ENCODE measurements at regions not wholly inside any gene's neighbourhood (a gene's known extent, or its start where the extent isn't known, plus 50 kb on each side); places are given as distances from the start of the nearest gene placed in this dataset.

DNA sequence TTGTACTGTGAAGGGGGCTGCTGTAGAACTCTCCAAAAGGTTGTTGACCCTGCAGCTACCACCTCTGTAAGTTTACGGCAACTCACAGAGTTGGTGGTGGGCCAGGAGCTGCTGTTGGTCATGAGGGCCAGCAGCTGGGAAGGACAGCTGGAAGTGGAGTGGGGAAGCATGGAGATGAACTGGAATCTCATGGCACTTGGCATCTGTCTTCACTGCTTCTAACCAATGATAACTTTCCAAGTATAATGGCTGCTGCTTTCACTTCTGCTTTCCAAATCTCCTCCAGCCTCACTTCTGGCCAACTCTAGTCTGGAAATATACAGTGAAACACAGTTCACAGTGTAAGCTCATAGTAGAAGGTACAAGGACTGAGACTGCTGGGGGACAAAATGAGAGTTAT is 126.5 kb upstream of the INTU start:
- Histone ChIP-seq H3K27ac (ENCODE audit: extremely low read length, insufficient read depth, low read length) (no peak overlapping the region), H2AFZ (ENCODE audit: low read length) (no peak overlapping the region), H3K9ac (ENCODE audit: insufficient read depth, low read depth, low read length) (no peak overlapping the region), H3K27me3 (ENCODE audit: control insufficient read depth in 1 of 2, insufficient read depth in 2 of 2, low read length in 2 of 2) (no peaks in the 10 kb centered on the region), H3K79me2 (ENCODE audit: insufficient read depth, low read length) (no peaks in the 10 kb centered on the region), H3K4me2 (ENCODE audit: low read depth, low read length) (no peak overlapping the region), H4K20me1 (ENCODE audit: insufficient read depth, low read length) (no peaks in the 10 kb centered on the region), H3K4me3 (replicated peaks in 1 of 3; ENCODE audit: insufficient read depth in 1 of 3, low read depth in 2 of 3, low read length in 3 of 3) (no peak overlapping the region), H3K36me3 (replicated peaks in 1 of 2; ENCODE audit: control insufficient read depth in 1 of 2, insufficient read depth in 2 of 2, low read length in 2 of 2) (no peaks in the 10 kb centered on the region), H3K9me3 (ENCODE audit: low read length) (no peaks in the 10 kb centered on the region), H3K4me1 (ENCODE audit: insufficient read depth, low read length) (no peaks in the 10 kb centered on the region)
- intact Hi-C loops (cut with micrococcal nuclease; ENCODE audit: unreplicated experiment), result no loop called here
- no peak for TF ChIP-seq ZNF230 (CRISPR knock-in tag; IDR thresholded peaks at IDR 0.05)
- TF ChIP-seq HNRNPH1 (optimal IDR thresholded peaks at IDR 0.05; ENCODE audit: low read depth, low read length), result no peak
- TF ChIP-seq ZNF468 (CRISPR knock-in tag; IDR thresholded peaks at IDR 0.05), result no peak
- no peak for TF ChIP-seq SNAI1 (CRISPR knock-in tag; IDR thresholded peaks at IDR 0.05; ENCODE audit: borderline replicate concordance)
- TF ChIP-seq, protein P1, sequence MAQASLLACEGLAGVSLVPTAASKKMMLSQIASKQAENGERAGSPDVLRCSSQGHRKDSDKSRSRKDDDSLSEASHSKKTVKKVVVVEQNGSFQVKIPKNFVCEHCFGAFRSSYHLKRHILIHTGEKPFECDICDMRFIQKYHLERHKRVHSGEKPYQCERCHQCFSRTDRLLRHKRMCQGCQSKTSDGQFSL (CRISPR knock-in tag; IDR thresholded peaks at IDR 0.05), result no peak
- no peak for TF ChIP-seq FOXA1 (IDR thresholded peaks at IDR 0.05)
- no peak for TF ChIP-seq FOXA1 (CRISPR knock-in tag; IDR thresholded peaks at IDR 0.05)
- TF ChIP-seq FOXK1 (CRISPR knock-in tag; IDR thresholded peaks at IDR 0.05; ENCODE audit: borderline replicate concordance, low read depth), result no peak
- no peak for TF ChIP-seq ZNF160 (CRISPR knock-in tag; IDR thresholded peaks at IDR 0.05)
- TF ChIP-seq, protein P2, sequence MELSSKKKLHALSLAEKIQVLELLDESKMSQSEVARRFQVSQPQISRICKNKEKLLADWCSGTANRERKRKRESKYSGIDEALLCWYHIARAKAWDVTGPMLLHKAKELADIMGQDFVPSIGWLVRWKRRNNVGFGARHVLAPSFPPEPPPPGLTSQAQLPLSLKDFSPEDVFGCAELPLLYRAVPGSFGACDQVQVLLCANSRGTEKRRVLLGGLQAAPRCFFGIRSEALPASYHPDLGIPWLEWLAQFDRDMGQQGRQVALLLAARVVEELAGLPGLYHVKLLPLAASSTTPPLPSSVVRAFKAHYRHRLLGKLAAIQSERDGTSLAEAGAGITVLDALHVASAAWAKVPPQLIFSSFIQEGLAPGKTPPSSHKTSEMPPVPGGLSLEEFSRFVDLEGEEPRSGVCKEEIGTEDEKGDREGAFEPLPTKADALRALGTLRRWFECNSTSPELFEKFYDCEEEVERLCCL (CRISPR knock-in tag; IDR thresholded peaks at IDR 0.05; ENCODE audit: borderline replicate concordance), result no peak
- TF ChIP-seq ZNF567 (CRISPR knock-in tag; IDR thresholded peaks at IDR 0.05; ENCODE audit: borderline replicate concordance), result no peak
- no peak for TF ChIP-seq YEATS4 (CRISPR knock-in tag; IDR thresholded peaks at IDR 0.05; ENCODE audit: borderline replicate concordance)
- no peak for TF ChIP-seq MEF2D (CRISPR knock-in tag; IDR thresholded peaks at IDR 0.05)
- TF ChIP-seq MEIS1 (CRISPR knock-in tag; IDR thresholded peaks at IDR 0.05; ENCODE audit: borderline replicate concordance), result no peak
- no peak for TF ChIP-seq ZNF451 (CRISPR knock-in tag; IDR thresholded peaks at IDR 0.05)
- no peak for TF ChIP-seq SMYD3 (CRISPR knock-in tag; IDR thresholded peaks at IDR 0.05)
- no peak for TF ChIP-seq ZNF605 (CRISPR knock-in tag; IDR thresholded peaks at IDR 0.05)
- TF ChIP-seq, protein P3, sequence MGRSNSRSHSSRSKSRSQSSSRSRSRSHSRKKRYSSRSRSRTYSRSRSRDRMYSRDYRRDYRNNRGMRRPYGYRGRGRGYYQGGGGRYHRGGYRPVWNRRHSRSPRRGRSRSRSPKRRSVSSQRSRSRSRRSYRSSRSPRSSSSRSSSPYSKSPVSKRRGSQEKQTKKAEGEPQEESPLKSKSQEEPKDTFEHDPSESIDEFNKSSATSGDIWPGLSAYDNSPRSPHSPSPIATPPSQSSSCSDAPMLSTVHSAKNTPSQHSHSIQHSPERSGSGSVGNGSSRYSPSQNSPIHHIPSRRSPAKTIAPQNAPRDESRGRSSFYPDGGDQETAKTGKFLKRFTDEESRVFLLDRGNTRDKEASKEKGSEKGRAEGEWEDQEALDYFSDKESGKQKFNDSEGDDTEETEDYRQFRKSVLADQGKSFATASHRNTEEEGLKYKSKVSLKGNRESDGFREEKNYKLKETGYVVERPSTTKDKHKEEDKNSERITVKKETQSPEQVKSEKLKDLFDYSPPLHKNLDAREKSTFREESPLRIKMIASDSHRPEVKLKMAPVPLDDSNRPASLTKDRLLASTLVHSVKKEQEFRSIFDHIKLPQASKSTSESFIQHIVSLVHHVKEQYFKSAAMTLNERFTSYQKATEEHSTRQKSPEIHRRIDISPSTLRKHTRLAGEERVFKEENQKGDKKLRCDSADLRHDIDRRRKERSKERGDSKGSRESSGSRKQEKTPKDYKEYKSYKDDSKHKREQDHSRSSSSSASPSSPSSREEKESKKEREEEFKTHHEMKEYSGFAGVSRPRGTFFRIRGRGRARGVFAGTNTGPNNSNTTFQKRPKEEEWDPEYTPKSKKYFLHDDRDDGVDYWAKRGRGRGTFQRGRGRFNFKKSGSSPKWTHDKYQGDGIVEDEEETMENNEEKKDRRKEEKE (IDR thresholded peaks at IDR 0.05), result no peak
- TF ChIP-seq JUN (CRISPR knock-in tag; IDR thresholded peaks at IDR 0.05), result no peak
- no peak for ATAC-seq
- ChIA-PET CTCF (ENCODE audit: low intra/inter-chr PET ratio, low total read pairs) (no interaction called here), POLR2A (no interaction called here)
- DNase-seq (ENCODE audit: low spot score), result no peak
- in situ Hi-C loops (cut with HindIII; ENCODE audit: extremely low pct_ligation_motif_present, low pct_unique_long_range_greater_than_20kb), result no loop called here
- FAIRE-seq, result no peak
- no CpG with 5 or more reads among the region's 1 CpG for WGBS (ENCODE audit: low lambda C conversion rate)
- no TSS peak for BruUV-seq (replicated peaks)
